ENCODE measurements at regions not wholly inside any gene's neighbourhood (a gene's known extent, or its start where the extent isn't known, plus 50 kb on each side); places are given as distances from the start of the nearest gene placed in this dataset.

GRCh38 chr15:70187331-70187730, 89.6 kb upstream of the TLE3 start:
- no peak for TF ChIP-seq CTCF (conservative IDR thresholded peaks at IDR 0.05 in 1 of 2, IDR thresholded peaks at IDR 0.05 in 1 of 2; ENCODE audit: low read depth in 1 of 2, low read length in 2 of 2)
- TF ChIP-seq EZH2 (IDR thresholded peaks at IDR 0.05; ENCODE audit: low read length, missing control alignments), result no peak
